A549 (cell line): ENCODE measurements at regions not wholly inside any gene's neighbourhood (a gene's known extent, or its start where the extent isn't known, plus 50 kb on each side); places are given as distances from the start of the nearest gene placed in this dataset.

Source experiments
- BCL3 ChIP-seq: fragments of >200 bp; sonication (Bioruptor Twin); formaldehyde crosslinking; IDR thresholded peaks from 3 replicates; pipeline ENCODE4 v1.6.1; 2016
- BHLHE40 ChIP-seq: IDR thresholded peaks from 2 replicates; pipeline ENCODE4 v1.6.1; 2012; ENCODE audit warnings: low read depth, low read length, inconsistent platforms
- CTCF ChIP-seq: fragments of >200 bp; sonication (Bioruptor Twin); formaldehyde crosslinking; IDR thresholded peaks from 3 replicates; pipeline ENCODE4 v1.5.1; 2016
- EP300 ChIP-seq, 2 experiments: fragments of >200 bp; sonication (Bioruptor Twin); formaldehyde crosslinking; IDR thresholded peaks; 2 replicates in 1 of 2; 3 replicates in 1 of 2; pipeline ENCODE4 v1.6.1; 2016 to 2017
- HEYL ChIP-seq: fragments of 250-450 bp; sonication (Bioruptor Pico); IDR thresholded peaks from 2 replicates; pipeline ENCODE4 v1.8.0; 2021; ENCODE audit warnings: mild to moderate bottlenecking, moderate library complexity
- HMGXB4 ChIP-seq: fragments of 250-450 bp; sonication (Bioruptor Pico); IDR thresholded peaks from 2 replicates; pipeline ENCODE4 v1.5.0; 2021; ENCODE audit warnings: mild to moderate bottlenecking, moderate library complexity, borderline replicate concordance
- JUN ChIP-seq, 2 experiments: fragments of >200 bp; sonication (Bioruptor Twin); formaldehyde crosslinking; IDR thresholded peaks; 2 replicates in 1 of 2; 3 replicates in 1 of 2; pipeline ENCODE4 v1.6.1; 2016 to 2017
- MAFK ChIP-seq: fragments of 450-650 bp; IDR thresholded peaks from 2 replicates; pipeline ENCODE4 v1.6.1; 2014; ENCODE audit not compliant: partially characterized antibody
- NR3C1 ChIP-seq: fragments of >200 bp; sonication (Bioruptor Twin); formaldehyde crosslinking; IDR thresholded peaks from 3 replicates; pipeline ENCODE4 v1.6.1; 2017
- POLR2A ChIP-seq: IDR thresholded peaks from 2 replicates; pipeline ENCODE4 v1.6.1; 2012; ENCODE audit warnings: mild to moderate bottlenecking, low read length
- RAD21 ChIP-seq, 2 experiments: fragments of >200 bp in 1 of 2; sonication (Bioruptor Twin) in 1 of 2; formaldehyde crosslinking in 1 of 2; IDR thresholded peaks in 1 of 2; conservative IDR thresholded peaks in 1 of 2; 2 replicates in 1 of 2; 3 replicates in 1 of 2; pipeline ENCODE4 v1.6.1; 2012 to 2018; ENCODE audit warnings: inconsistent platforms in 1 of 2
- REST ChIP-seq: fragments of 200-600 bp; sonication (generic); IDR thresholded peaks from 2 replicates; pipeline ENCODE4 v1.6.1; 2016; ENCODE audit warnings: antibody characterized with exemption, mild to moderate bottlenecking, moderate library complexity
- SREBF2 ChIP-seq: fragments of 450-650 bp; IDR thresholded peaks from 2 replicates; pipeline ENCODE4 v1.6.1; 2014; ENCODE audit warnings: mild to moderate bottlenecking, moderate library complexity

GRCh38 chr12:58765653-58766512 is 154.4 kb downstream of the LRIG3 start:
- TF ChIP-seq BCL3 (no peak), BHLHE40 (no peak), NR3C1 (no peak), CTCF (no peak), POLR2A (no peak), RAD21 (conservative IDR thresholded peaks at IDR 0.05 in 1 of 2, IDR thresholded peaks at IDR 0.05 in 1 of 2) (no peak), HEYL (CRISPR knock-in tag) (no peak), EP300 (IDR thresholded peaks at IDR 0.05) (no peak), JUN (IDR thresholded peaks at IDR 0.05) (no peak), SREBF2 (no peak), MAFK (no peak), REST (no peak), HMGXB4 (CRISPR knock-in tag) (no peak)
